Gastrocnemius medialis (tissue), 4 donors: ENCODE measurements at regions not wholly inside any gene's neighbourhood (a gene's known extent, or its start where the extent isn't known, plus 50 kb on each side); places are given as distances from the start of the nearest gene placed in this dataset.

Experiments used
- ATAC-seq, 2 donors: fragments of 150-250 bp; one replicate each; pipeline ENCODE4 v1.9.1; 2016
- DNase-seq, 2 donors: peaks; one replicate each; pipeline ENCODE4 v3.0.0-alpha.2; 2019
- H3K27ac ChIP-seq, 4 donors: fragments of 200-600 bp; sonication (generic); 1 replicate in 1 of 4; 2 replicates in 3 of 4; pipeline ENCODE4 v1.5.1; 2016 to 2018; ENCODE audit warnings: mild to moderate bottlenecking in 2 of 4, moderate library complexity in 1 of 4
- H3K27me3 ChIP-seq, 3 donors: fragments of 200-600 bp; sonication (generic) in 2 of 3; 1 replicate in 1 of 3; 2 replicates in 2 of 3; pipeline versions ENCODE4 v1.5.1 to v1.6.0; 2016 to 2019; ENCODE audit warnings: mild to moderate bottlenecking in 1 of 3, moderate library complexity in 1 of 3
- H3K36me3 ChIP-seq, 2 donors: fragments of 200-600 bp; sonication (generic) in 1 of 2; one replicate each; pipeline ENCODE4 v1.5.1; 2017 to 2018
- H3K4me1 ChIP-seq, 2 donors: fragments of 200-600 bp; sonication (generic) in 1 of 2; one replicate each; pipeline ENCODE4 v1.5.1; 2016 to 2017; ENCODE audit warnings: mild to moderate bottlenecking in 2 of 2
- H3K4me3 ChIP-seq, 4 donors: fragments of 200-600 bp; sonication (generic) in 3 of 4; 1 replicate in 1 of 4; 2 replicates in 3 of 4; pipeline ENCODE4 v1.5.1; 2016 to 2019; ENCODE audit warnings: mild to moderate bottlenecking in 2 of 4
- H3K9me3 ChIP-seq, 3 donors: fragments of 200-600 bp; sonication (generic) in 2 of 3; 1 replicate in 1 of 3; 2 replicates in 2 of 3; pipeline ENCODE4 v1.5.1; 2016 to 2019
- CTCF ChIP-seq, 5 experiments: fragments of 450-650 bp in 3 of 5; fragments of 200-600 bp in 2 of 5; sonication (generic) in 2 of 5; IDR thresholded peaks in 4 of 5; conservative IDR thresholded peaks in 1 of 5; 1 replicate in 4 of 5; 2 replicates in 1 of 5; pipeline ENCODE4 v1.5.1; 2016 to 2019; ENCODE audit warnings: antibody characterized with exemption in 5 of 5, mild to moderate bottlenecking in 3 of 5, moderate library complexity in 3 of 5
- POLR2A ChIP-seq, 2 donors: fragments of 450-650 bp; IDR thresholded peaks; one replicate each; pipeline ENCODE4 v1.6.1; 2017; ENCODE audit warnings: antibody characterized with exemption in 2 of 2, mild to moderate bottlenecking in 2 of 2, moderate library complexity in 2 of 2
- in situ Hi-C, 4 donors: fragments of 200-750 bp; cut with MboI; loops; one replicate each; pipeline versions ENCODE4 v1.15.0 to v1.8.0; 2017; ENCODE audit warnings: low sequenced_read_pairs in 4 of 4
- intact Hi-C: fragments of 100-400 bp; cut with DNase I; formaldehyde crosslinking; loops from one replicate; pipeline ENCODE4 v1.15.1; 2023; ENCODE audit warnings: low total_unique reads

GRCh38 chr15:26146202-26146601 is 283.1 kb upstream of the ATP10A start:
- no peak for DNase-seq
- H3K27ac ChIP-seq = no peak overlapping the region
- no peaks in the 10 kb centered on the region for H3K4me1 ChIP-seq
- TF ChIP-seq POLR2A (IDR thresholded peaks at IDR 0.05) (no peak), CTCF (IDR thresholded peaks at IDR 0.05 in 4 of 5, conservative IDR thresholded peaks at IDR 0.05 in 1 of 5) (no peak)
- intact Hi-C loops = no loop called here
- H3K36me3 ChIP-seq = no peaks in the 10 kb centered on the region
- no peaks in the 10 kb centered on the region for H3K27me3 ChIP-seq
- in situ Hi-C loops = no loop called here
- no peak for ATAC-seq
- no peak overlapping the region for H3K4me3 ChIP-seq
- no peaks in the 10 kb centered on the region for H3K9me3 ChIP-seq

- Histone ChIP-seq H3K27me3 (no peaks in the 10 kb centered on the region), H3K36me3 (no peaks in the 10 kb centered on the region), H3K4me3 (no peak overlapping the region), H3K27ac (no peak overlapping the region), H3K9me3 (no peaks in the 10 kb centered on the region), H3K4me1 (no peaks in the 10 kb centered on the region)
- TF ChIP-seq CTCF (IDR thresholded peaks at IDR 0.05 in 4 of 5, conservative IDR thresholded peaks at IDR 0.05 in 1 of 5) (no peak), POLR2A (IDR thresholded peaks at IDR 0.05) (no peak)
- DNase-seq (no peak), ATAC-seq (no peak)
- in situ Hi-C loops (no loop called here), intact Hi-C loops (no loop called here)
Measured at GRCh38 chr15:26145796-26146195, 282.7 kb upstream of the ATP10A start.

GRCh38 chr15:26144836-26145235 is 281.7 kb upstream of the ATP10A start:
- ATAC-seq (no peak), DNase-seq (no peak)
- Histone ChIP-seq H3K9me3 (no peaks in the 10 kb centered on the region), H3K4me3 (no peak overlapping the region), H3K27me3 (no peaks in the 10 kb centered on the region), H3K4me1 (no peaks in the 10 kb centered on the region), H3K27ac (no peak overlapping the region), H3K36me3 (no peaks in the 10 kb centered on the region)
- in situ Hi-C loops (no loop called here), intact Hi-C loops (no loop called here)
- no peak for TF ChIP-seq CTCF (IDR thresholded peaks at IDR 0.05 in 4 of 5, conservative IDR thresholded peaks at IDR 0.05 in 1 of 5)
- TF ChIP-seq POLR2A (IDR thresholded peaks at IDR 0.05) = no peak

- TF ChIP-seq CTCF (IDR thresholded peaks at IDR 0.05 in 4 of 5, conservative IDR thresholded peaks at IDR 0.05 in 1 of 5) = no peak
- TF ChIP-seq POLR2A (IDR thresholded peaks at IDR 0.05) = no peak
- Histone ChIP-seq H3K27me3 (no peaks in the 10 kb centered on the region), H3K36me3 (no peaks in the 10 kb centered on the region), H3K4me1 (no peaks in the 10 kb centered on the region), H3K9me3 (no peaks in the 10 kb centered on the region), H3K4me3 (no peak overlapping the region), H3K27ac (no peak overlapping the region)
- ATAC-seq (no peak), DNase-seq (no peak)
- intact Hi-C loops = no loop called here
- in situ Hi-C loops = no loop called here
Measured at GRCh38 chr15:26143221-26143620, 280.1 kb upstream of the ATP10A start.

GRCh38 chr15:26134812-26135211 is 271.7 kb upstream of the ATP10A start:
- TF ChIP-seq POLR2A (IDR thresholded peaks at IDR 0.05) = no peak
- no peak for TF ChIP-seq CTCF (IDR thresholded peaks at IDR 0.05 in 4 of 5, conservative IDR thresholded peaks at IDR 0.05 in 1 of 5)

More at GRCh38 chr15:26134812-26135211, 271.7 kb upstream of the ATP10A start:
- intact Hi-C loops = no loop called here
- no peak overlapping the region for H3K4me3 ChIP-seq
- H3K27me3 ChIP-seq = no peaks in the 10 kb centered on the region
- H3K27ac ChIP-seq = no peak overlapping the region
- no peaks in the 10 kb centered on the region for H3K36me3 ChIP-seq
- ATAC-seq = no peak
- in situ Hi-C loops = no loop called here
- H3K9me3 ChIP-seq = no peaks in the 10 kb centered on the region
- no peaks in the 10 kb centered on the region for H3K4me1 ChIP-seq
- no peak for DNase-seq
